Left lung (tissue), 4 donors: ENCODE measurements at regions not wholly inside any gene's neighbourhood (a gene's known extent, or its start where the extent isn't known, plus 50 kb on each side); places are given as distances from the start of the nearest gene placed in this dataset.
"Not testable (repeated sequence)": the region's sequence is repeated elsewhere in the genome, so short reads cannot be mapped to it uniquely, and the experiment has no call there.

Experiments used
- ATAC-seq: fragments of 200-7000 bp; cut with Tn5 transposase; one replicate; pipeline ENCODE4 v1.9.1; 2020; ENCODE audit warnings: moderate library complexity
- DNase-seq, 4 donors: peaks; one replicate each; pipeline ENCODE4 v3.0.0-alpha.2; 2013 to 2020
- H3K27ac ChIP-seq, 2 donors: fragments of 200-600 bp; sonication (generic) in 1 of 2; one replicate each; pipeline versions ENCODE4 v1.5.0 to v1.8.0; 2020 to 2021
- H3K27me3 ChIP-seq, 2 donors: fragments of 200-600 bp; sonication (generic) in 1 of 2; one replicate each; pipeline versions ENCODE4 v1.5.0 to v1.8.0; 2020 to 2021
- H3K36me3 ChIP-seq, 2 donors: fragments of 200-600 bp; sonication (generic) in 1 of 2; one replicate each; pipeline versions ENCODE4 v1.5.0 to v1.8.0; 2020 to 2021
- H3K4me1 ChIP-seq, 2 donors: fragments of 200-600 bp; one replicate each; pipeline ENCODE4 v1.8.0; 2021
- H3K4me3 ChIP-seq, 2 donors: fragments of 200-600 bp; sonication (generic) in 1 of 2; one replicate each; pipeline versions ENCODE4 v1.5.0 to v1.8.0; 2020 to 2021; ENCODE audit warnings: mild to moderate bottlenecking in 1 of 2
- H3K9me3 ChIP-seq, 2 donors: fragments of 200-600 bp; sonication (generic) in 1 of 2; one replicate each; pipeline versions ENCODE4 v1.5.0 to v1.8.0; 2020 to 2021
- CTCF ChIP-seq, 2 donors: fragments of 200-600 bp; sonication (generic) in 1 of 2; IDR thresholded peaks; one replicate each; pipeline versions ENCODE4 v1.5.0 to v1.8.0; 2021; ENCODE audit warnings: antibody characterized with exemption in 2 of 2
- intact Hi-C, 2 donors: fragments of 100-400 bp; cut with DNase I; formaldehyde crosslinking; loops; one replicate each; pipeline versions ENCODE4 v1.11.2 to v1.14.2; 2022
- donor health status: DM: no; HTN: yes; CAD: no.
- donor health status: DM: no; HTN: no; CAD: no.

DNA sequence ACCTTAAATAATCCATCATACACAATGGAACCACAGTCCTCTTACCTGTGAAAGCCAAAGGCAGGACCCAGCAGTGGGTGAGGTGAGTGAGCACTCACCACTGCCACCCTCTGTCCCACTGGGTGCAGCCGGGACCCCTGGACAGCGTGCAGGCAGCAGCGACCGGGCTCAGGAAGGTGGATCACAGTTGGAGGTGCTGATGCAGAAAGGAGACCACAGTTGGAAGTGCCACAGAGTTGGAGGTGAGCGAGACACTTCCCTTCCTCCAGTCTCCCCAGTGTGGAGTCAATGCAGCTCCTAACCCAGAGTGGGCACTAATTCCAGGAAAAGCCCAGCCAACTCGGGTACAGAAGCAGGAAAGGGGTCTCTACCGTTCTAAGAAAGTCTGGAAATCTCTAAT, 323.0 kb downstream of the KLF13 start:
- H3K27me3 ChIP-seq, H3K36me3 ChIP-seq, H3K4me3 ChIP-seq, H3K27ac ChIP-seq, ATAC-seq, intact Hi-C loops, H3K9me3 ChIP-seq, DNase-seq, H3K4me1 ChIP-seq: not testable (repeated sequence)

- H3K4me1 ChIP-seq, H3K4me3 ChIP-seq, H3K36me3 ChIP-seq, H3K27ac ChIP-seq, intact Hi-C loops, H3K27me3 ChIP-seq, H3K9me3 ChIP-seq: not testable (repeated sequence)
- ATAC-seq: peak; percentile 87
- TF ChIP-seq CTCF (IDR thresholded peaks at IDR 0.05): peak in 1 of 2 donors; percentile 41
- DNase-seq: peak in 1 of 4 donors; percentile 85
Measured at GRCh38 chr15:31650055-31650701, 323.5 kb downstream of the KLF13 start.

DNA sequence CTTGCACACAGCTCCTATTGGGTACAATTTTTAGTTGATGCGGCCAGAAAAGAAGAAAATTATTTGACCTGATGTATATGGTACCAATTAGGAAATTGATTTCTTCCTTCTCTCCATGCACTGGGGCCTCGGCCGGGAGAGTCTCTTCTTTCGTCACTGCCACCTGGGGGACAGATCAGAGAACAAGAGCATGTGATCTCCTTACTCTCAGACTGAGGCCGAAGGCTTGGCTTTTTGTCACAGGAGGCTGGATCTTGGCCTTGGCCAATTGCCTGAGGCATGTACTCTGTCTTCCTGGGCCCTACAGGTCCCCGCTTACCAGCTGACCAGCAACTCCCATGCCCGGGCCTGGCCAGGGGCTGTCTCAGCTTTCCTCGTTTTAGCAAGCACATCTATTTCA, 330.3 kb downstream of the KLF13 start:
- H3K4me3 ChIP-seq, H3K27me3 ChIP-seq, H3K9me3 ChIP-seq, DNase-seq, intact Hi-C loops, H3K27ac ChIP-seq, H3K36me3 ChIP-seq, ATAC-seq, H3K4me1 ChIP-seq: not testable (repeated sequence)

GRCh38 chr15:31660816-31661215, 334.2 kb downstream of the KLF13 start:
- Histone ChIP-seq H3K9me3 (no peaks in the 10 kb centered on the region), H3K27ac (no peak overlapping the region), H3K27me3 (no peaks in the 10 kb centered on the region), H3K4me1 (no peaks in the 10 kb centered on the region), H3K4me3 (no peak overlapping the region), H3K36me3 (no peaks in the 10 kb centered on the region)
- no peak for TF ChIP-seq CTCF (IDR thresholded peaks at IDR 0.05)
- intact Hi-C loops: no loop called here
- DNase-seq (no peak), ATAC-seq (no peak)

- H3K36me3 ChIP-seq, H3K4me1 ChIP-seq, intact Hi-C loops, H3K27me3 ChIP-seq, DNase-seq, H3K9me3 ChIP-seq, ATAC-seq, H3K27ac ChIP-seq, H3K4me3 ChIP-seq: not testable (repeated sequence)
Measured at GRCh38 chr15:31665732-31666131, 339.1 kb downstream of the KLF13 start.

DNA sequence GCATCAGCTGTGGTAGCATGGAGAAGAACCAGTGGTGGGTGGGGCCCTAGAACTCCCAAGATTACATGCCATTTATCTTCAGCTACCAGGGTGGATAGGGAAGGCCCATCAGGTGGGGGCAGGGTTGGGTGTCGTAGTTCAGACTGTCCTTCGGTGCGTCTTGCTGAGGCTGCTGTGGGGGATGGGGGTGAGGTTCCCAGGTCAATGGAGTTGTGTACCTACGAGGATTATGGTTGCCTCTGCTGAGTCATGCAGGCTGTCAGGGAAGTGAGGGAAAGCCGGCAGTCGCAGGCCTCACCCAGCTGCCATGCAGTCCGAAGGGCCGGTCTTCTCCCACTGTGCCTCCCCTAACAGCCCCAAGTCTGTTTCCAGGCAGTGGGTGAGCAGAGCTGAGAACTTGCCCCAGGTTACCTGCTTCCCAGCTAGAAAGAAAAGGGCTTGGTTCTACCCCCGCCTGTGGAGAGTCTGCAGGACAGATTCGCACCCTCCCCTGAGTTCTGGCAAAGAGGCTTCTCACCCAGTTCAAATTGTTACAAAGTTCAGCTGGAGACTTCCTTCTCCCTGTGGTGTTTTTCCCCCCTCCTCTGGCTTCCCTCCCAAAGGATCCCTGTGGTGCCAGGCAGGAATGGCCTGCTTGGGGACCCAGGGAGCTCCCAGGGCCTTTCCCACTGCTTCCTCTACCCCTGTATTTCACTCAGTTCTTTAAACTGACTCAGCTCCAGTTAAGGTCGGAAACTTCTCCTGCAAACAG, 342.7 kb downstream of the KLF13 start:
- DNase-seq, H3K4me3 ChIP-seq, H3K27me3 ChIP-seq, H3K4me1 ChIP-seq, H3K36me3 ChIP-seq, H3K9me3 ChIP-seq, intact Hi-C loops, ATAC-seq, H3K27ac ChIP-seq: not testable (repeated sequence)

GRCh38 chr15:31673263-31673662, 346.6 kb downstream of the KLF13 start:
- H3K4me3 ChIP-seq, ATAC-seq, H3K27ac ChIP-seq, DNase-seq, intact Hi-C loops, H3K9me3 ChIP-seq, H3K4me1 ChIP-seq, H3K36me3 ChIP-seq, H3K27me3 ChIP-seq: not testable (repeated sequence)

DNA sequence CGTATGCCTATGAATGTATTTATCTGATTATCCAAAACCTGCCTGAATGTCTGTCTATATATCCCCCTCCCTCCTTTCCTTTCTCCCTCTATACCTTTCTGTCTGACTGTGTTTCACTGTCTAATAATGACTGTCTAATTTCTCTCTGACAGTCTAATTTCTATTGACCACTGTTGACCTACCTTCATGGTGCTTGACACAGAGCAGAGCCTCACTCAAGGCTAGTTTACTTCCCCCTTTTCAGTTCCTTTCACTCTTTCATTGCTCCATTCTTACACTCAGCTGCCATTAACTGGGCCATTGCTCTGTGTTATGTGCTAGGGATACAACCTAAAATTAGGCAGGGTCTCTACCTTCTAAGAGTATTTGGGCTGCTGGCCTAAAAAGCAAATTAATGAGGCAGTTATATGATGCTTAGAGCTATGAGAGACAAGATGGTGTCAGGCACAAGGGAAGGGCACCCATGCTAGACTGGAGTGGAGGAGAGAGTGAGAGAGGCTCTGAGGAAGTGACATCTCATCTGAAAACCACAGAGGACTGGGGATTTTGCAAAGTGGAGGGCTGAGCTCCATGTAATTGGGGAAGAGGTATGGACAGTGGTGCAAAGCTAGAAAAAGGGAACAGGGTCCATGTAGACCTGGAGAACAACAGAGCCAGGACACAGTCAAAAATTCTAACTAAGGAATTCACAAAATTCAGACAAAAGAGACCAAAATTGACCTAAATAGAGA, 348.6 kb upstream of the CHRNA7 start:
- H3K4me1 ChIP-seq, intact Hi-C loops: not testable (repeated sequence)

GRCh38 chr15:31687088-31687487, 343.2 kb upstream of the CHRNA7 start:
- intact Hi-C loops, H3K4me1 ChIP-seq, DNase-seq, H3K27me3 ChIP-seq, H3K36me3 ChIP-seq, H3K9me3 ChIP-seq, ATAC-seq, H3K4me3 ChIP-seq, H3K27ac ChIP-seq: not testable (repeated sequence)

More for the DNA sequence above, 348.6 kb upstream of the CHRNA7 start:
- not testable (repeated sequence) for H3K27ac ChIP-seq, H3K36me3 ChIP-seq, H3K27me3 ChIP-seq, ATAC-seq, DNase-seq, H3K9me3 ChIP-seq, H3K4me3 ChIP-seq

DNA sequence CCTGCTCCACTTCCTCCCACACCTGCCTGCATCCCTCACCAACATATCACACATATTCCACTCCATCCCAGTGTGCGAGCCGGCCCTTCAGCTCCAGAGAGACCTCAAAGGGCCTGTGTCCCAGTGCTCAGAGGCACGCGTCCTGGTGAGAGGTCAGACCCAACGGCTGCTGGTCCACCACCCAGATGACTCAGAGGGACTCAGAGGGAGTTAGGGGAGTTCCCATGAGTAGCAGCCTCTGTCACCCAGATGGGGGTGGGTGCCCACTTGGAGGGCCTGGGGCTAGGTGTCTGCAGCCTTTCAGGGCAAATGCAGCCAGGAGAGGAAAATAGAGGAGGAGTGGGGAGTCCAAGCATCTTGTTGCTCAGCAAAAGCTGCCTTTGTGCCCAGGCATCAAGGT, 333.8 kb upstream of the CHRNA7 start:
- H3K27ac ChIP-seq, ATAC-seq, H3K36me3 ChIP-seq, H3K27me3 ChIP-seq, H3K9me3 ChIP-seq, H3K4me1 ChIP-seq, H3K4me3 ChIP-seq, intact Hi-C loops, DNase-seq: not testable (repeated sequence)

DNA sequence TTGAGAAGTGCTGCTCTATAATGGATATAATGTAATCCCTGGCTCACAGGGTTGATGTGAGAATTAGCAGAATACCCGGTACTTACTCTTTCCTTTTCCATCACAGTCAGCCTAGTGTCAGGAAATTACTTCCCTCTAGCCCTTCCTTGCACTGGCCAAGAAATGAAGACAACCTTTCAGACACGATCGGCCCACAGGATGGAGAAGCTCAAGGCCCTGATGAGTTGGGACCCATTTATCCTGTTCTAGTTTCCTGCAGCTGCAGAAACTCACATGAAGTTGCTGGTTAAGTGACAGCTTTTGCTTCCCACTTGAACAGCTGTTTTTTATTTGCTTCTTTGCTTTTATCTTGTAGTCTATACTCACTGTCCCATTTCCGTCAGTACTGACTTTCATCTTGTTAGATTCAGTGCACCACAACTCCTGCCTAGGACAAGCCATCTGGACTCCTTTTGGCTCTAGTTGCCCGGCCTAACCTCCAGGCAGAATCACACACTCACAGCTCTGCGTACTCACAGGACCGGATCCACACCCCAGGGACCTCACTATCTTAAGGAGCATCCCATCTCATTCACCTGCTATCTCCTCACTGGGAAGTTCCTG, 325.1 kb upstream of the CHRNA7 start:
- H3K36me3 ChIP-seq, intact Hi-C loops, H3K4me3 ChIP-seq: not testable (repeated sequence)

More for the DNA sequence above, 325.1 kb upstream of the CHRNA7 start:
- H3K27ac ChIP-seq, DNase-seq, H3K9me3 ChIP-seq, H3K4me1 ChIP-seq, H3K27me3 ChIP-seq, ATAC-seq: not testable (repeated sequence)
